Keratinocyte (primary cell): ENCODE measurements at regions not wholly inside any gene's neighbourhood (a gene's known extent, or its start where the extent isn't known, plus 50 kb on each side); places are given as distances from the start of the nearest gene placed in this dataset.

Source experiments
- DNase-seq: peaks from one replicate; pipeline ENCODE4 v3.0.0-alpha.2; 2011; ENCODE audit warnings: low read depth, missing footprints, low spot score
- FAIRE-seq: peaks from 2 replicates; lab custom pipeline; 2011; peaks lifted over from hg19 to GRCh38; lab: Jason Lieb, UNC
- H2AFZ ChIP-seq: 2 replicates; pipeline ENCODE4 v1.6.0; 2012; ENCODE audit warnings: low read length, control low read depth, inconsistent platforms; ENCODE audit not compliant: control insufficient read depth
- H3K27ac ChIP-seq: 2 replicates; pipeline ENCODE4 v1.5.1; 2011; ENCODE audit warnings: low read length; ENCODE audit not compliant: control insufficient read depth, insufficient read depth
- H3K27me3 ChIP-seq: 3 replicates; pipeline ENCODE4 v1.6.0; 2011; ENCODE audit warnings: low read length; ENCODE audit not compliant: control insufficient read depth, insufficient read depth; ENCODE audit errors: extremely low read depth
- H3K36me3 ChIP-seq, 2 experiments: 2 replicates in 1 of 2; 3 replicates in 1 of 2; pipeline ENCODE4 v1.5.1; 2011; ENCODE audit warnings: low read length in 2 of 2, mild to moderate bottlenecking in 1 of 2; ENCODE audit not compliant: control insufficient read depth in 2 of 2, insufficient read depth in 2 of 2; ENCODE audit errors: extremely low read depth in 1 of 2
- H3K4me1 ChIP-seq: 3 replicates; pipeline ENCODE4 v1.5.1; 2011; ENCODE audit warnings: low read length; ENCODE audit not compliant: control insufficient read depth, insufficient read depth; ENCODE audit errors: extremely low read depth
- H3K4me2 ChIP-seq: 3 replicates; pipeline ENCODE4 v1.6.0; 2011; ENCODE audit warnings: low read depth, low read length; ENCODE audit not compliant: control insufficient read depth, insufficient read depth; ENCODE audit errors: extremely low read depth
- H3K4me3 ChIP-seq, 3 experiments: fragments of 200-600 bp in 1 of 3; sonication (generic) in 1 of 3; 2 replicates in 2 of 3; 3 replicates in 1 of 3; pipeline ENCODE4 v1.5.1; 2011 to 2016; ENCODE audit warnings: low read length in 3 of 3, mild to moderate bottlenecking in 3 of 3, control low read depth in 2 of 3, inconsistent platforms in 1 of 3, low read depth in 1 of 3, mixed read lengths in 1 of 3, mixed run types in 1 of 3, moderate library complexity in 1 of 3; ENCODE audit not compliant: control insufficient read depth in 2 of 3, insufficient read depth in 2 of 3; ENCODE audit errors: extremely low read depth in 1 of 3
- H3K79me2 ChIP-seq: 2 replicates; pipeline ENCODE4 v1.6.0; 2012; ENCODE audit warnings: low read length; ENCODE audit not compliant: control insufficient read depth, insufficient read depth
- H3K9ac ChIP-seq: 3 replicates; pipeline ENCODE4 v1.6.0; 2011; ENCODE audit warnings: low read length; ENCODE audit not compliant: control insufficient read depth, insufficient read depth; ENCODE audit errors: extremely low read depth
- H3K9me1 ChIP-seq: 3 replicates; pipeline ENCODE4 v1.6.0; 2011; ENCODE audit warnings: low read length; ENCODE audit not compliant: control insufficient read depth, insufficient read depth; ENCODE audit errors: extremely low read depth
- H3K9me3 ChIP-seq: 2 replicates; pipeline ENCODE4 v1.5.1; 2012; ENCODE audit warnings: low read depth, low read length; ENCODE audit not compliant: control insufficient read depth
- H4K20me1 ChIP-seq: 3 replicates; pipeline ENCODE4 v1.6.0; 2011; ENCODE audit warnings: low read length; ENCODE audit not compliant: control insufficient read depth, insufficient read depth; ENCODE audit errors: extremely low read depth
- CTCF ChIP-seq, 3 experiments: IDR thresholded peaks in 1 of 3; conservative IDR thresholded peaks in 1 of 3; optimal IDR thresholded peaks in 1 of 3; 2 replicates in 2 of 3; 3 replicates in 1 of 3; pipeline versions ENCODE3 to v1.5.1; 2011; ENCODE audit warnings: low read length in 3 of 3, mild to moderate bottlenecking in 3 of 3, moderate library complexity in 2 of 3, control low read depth in 1 of 3, inconsistent platforms in 1 of 3; ENCODE audit not compliant: insufficient read depth in 2 of 3; ENCODE audit errors: extremely low read depth in 1 of 3
- EZH2 ChIP-seq: IDR thresholded peaks from one replicate; pipeline ENCODE4 v1.6.1; 2012; ENCODE audit warnings: inconsistent platforms, mild to moderate bottlenecking, low read length, moderate library complexity
- dilution Hi-C: fragments of 300-500 bp; cut with MboI; formaldehyde crosslinking; loops from one replicate; pipeline ENCODE4 v1.7.0; 2020; ENCODE audit warnings: low sequenced_read_pairs; ENCODE audit not compliant: extremely low pct_ligation_motif_present

GRCh38 chr13:29922281-29922821, 71.9 kb upstream of the UBL3 start:
- TF ChIP-seq EZH2 = no peak
- no peak for TF ChIP-seq CTCF (optimal IDR thresholded peaks at IDR 0.05 in 1 of 3, IDR thresholded peaks at IDR 0.05 in 1 of 3, conservative IDR thresholded peaks at IDR 0.05 in 1 of 3; ENCODE audit: extremely low read depth in 1 of 3, insufficient read depth in 2 of 3, low read length in 3 of 3)
- H3K4me3 ChIP-seq = no peak overlapping the region
- H4K20me1 ChIP-seq = no peaks in the 10 kb centered on the region
- peak overlapping the region; percentile 93 for H3K27ac ChIP-seq
- H3K4me1 ChIP-seq = peaks cover 51% of the 10 kb centered on the region
- no peaks in the 10 kb centered on the region for H3K36me3 ChIP-seq
- H3K27me3 ChIP-seq = no peaks in the 10 kb centered on the region
- dilution Hi-C loops = no loop called here
- DNase-seq (no peak), FAIRE-seq (no peak)
- H2AFZ ChIP-seq = no peak overlapping the region
- no peaks in the 10 kb centered on the region for H3K9me3 ChIP-seq
- no peak overlapping the region for H3K9ac ChIP-seq
- H3K79me2 ChIP-seq = no peaks in the 10 kb centered on the region
- peak overlapping the region; percentile 2 for H3K4me2 ChIP-seq
- H3K9me1 ChIP-seq = peaks cover 2% of the 10 kb centered on the region

- no peak overlapping the region for H2AFZ ChIP-seq
- FAIRE-seq = no peak
- dilution Hi-C loops = no loop called here
- no peak for DNase-seq
- H3K27ac ChIP-seq = no peak overlapping the region
- H3K4me1 ChIP-seq = peaks cover 51% of the 10 kb centered on the region
- H3K79me2 ChIP-seq = no peaks in the 10 kb centered on the region
- H3K9me1 ChIP-seq = peaks cover 2% of the 10 kb centered on the region
- H4K20me1 ChIP-seq = no peaks in the 10 kb centered on the region
- no peak overlapping the region for H3K9ac ChIP-seq
- no peak overlapping the region for H3K4me3 ChIP-seq
- H3K4me2 ChIP-seq = no peak overlapping the region
- no peaks in the 10 kb centered on the region for H3K9me3 ChIP-seq
- H3K27me3 ChIP-seq = no peaks in the 10 kb centered on the region
- TF ChIP-seq CTCF (optimal IDR thresholded peaks at IDR 0.05 in 1 of 3, IDR thresholded peaks at IDR 0.05 in 1 of 3, conservative IDR thresholded peaks at IDR 0.05 in 1 of 3; ENCODE audit: extremely low read depth in 1 of 3, insufficient read depth in 2 of 3, low read length in 3 of 3) = no peak
- TF ChIP-seq EZH2 = no peak
- no peaks in the 10 kb centered on the region for H3K36me3 ChIP-seq
Observed at GRCh38 chr13:29921542-29921941, 71.1 kb upstream of the UBL3 start.
